ENCODE measurements at regions not wholly inside any gene's neighbourhood (a gene's known extent, or its start where the extent isn't known, plus 50 kb on each side); places are given as distances from the start of the nearest gene placed in this dataset.

DNA sequence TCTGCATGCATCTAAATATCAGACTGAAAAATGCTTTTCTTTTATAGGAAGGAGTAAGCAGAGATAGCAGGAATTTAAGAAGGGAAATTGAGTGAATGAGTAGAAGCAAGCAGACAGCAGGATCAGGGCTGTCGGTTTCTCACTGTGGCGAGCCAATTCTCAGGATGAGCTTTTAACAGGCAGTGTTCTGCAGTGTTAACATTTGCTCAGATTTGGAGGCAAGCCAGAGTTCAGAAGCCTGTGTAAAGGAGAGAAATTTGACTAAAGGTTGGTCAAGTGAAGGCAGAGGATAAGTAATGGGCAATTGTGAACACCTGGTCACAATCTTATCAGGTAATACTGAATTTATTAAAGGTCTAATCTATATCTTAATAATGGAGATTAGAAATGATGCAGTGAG, 133.3 kb upstream of the MAGEB16 start:
- TF ChIP-seq, protein P1, sequence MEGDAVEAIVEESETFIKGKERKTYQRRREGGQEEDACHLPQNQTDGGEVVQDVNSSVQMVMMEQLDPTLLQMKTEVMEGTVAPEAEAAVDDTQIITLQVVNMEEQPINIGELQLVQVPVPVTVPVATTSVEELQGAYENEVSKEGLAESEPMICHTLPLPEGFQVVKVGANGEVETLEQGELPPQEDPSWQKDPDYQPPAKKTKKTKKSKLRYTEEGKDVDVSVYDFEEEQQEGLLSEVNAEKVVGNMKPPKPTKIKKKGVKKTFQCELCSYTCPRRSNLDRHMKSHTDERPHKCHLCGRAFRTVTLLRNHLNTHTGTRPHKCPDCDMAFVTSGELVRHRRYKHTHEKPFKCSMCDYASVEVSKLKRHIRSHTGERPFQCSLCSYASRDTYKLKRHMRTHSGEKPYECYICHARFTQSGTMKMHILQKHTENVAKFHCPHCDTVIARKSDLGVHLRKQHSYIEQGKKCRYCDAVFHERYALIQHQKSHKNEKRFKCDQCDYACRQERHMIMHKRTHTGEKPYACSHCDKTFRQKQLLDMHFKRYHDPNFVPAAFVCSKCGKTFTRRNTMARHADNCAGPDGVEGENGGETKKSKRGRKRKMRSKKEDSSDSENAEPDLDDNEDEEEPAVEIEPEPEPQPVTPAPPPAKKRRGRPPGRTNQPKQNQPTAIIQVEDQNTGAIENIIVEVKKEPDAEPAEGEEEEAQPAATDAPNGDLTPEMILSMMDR (IDR thresholded peaks at IDR 0.05; ENCODE audit: low read length) = no peak
- no peak for TF ChIP-seq EZH2 (IDR thresholded peaks at IDR 0.05; ENCODE audit: borderline replicate concordance, low read length)
